ENCODE measurements at regions not wholly inside any gene's neighbourhood (a gene's known extent, or its start where the extent isn't known, plus 50 kb on each side); places are given as distances from the start of the nearest gene placed in this dataset.

DNA sequence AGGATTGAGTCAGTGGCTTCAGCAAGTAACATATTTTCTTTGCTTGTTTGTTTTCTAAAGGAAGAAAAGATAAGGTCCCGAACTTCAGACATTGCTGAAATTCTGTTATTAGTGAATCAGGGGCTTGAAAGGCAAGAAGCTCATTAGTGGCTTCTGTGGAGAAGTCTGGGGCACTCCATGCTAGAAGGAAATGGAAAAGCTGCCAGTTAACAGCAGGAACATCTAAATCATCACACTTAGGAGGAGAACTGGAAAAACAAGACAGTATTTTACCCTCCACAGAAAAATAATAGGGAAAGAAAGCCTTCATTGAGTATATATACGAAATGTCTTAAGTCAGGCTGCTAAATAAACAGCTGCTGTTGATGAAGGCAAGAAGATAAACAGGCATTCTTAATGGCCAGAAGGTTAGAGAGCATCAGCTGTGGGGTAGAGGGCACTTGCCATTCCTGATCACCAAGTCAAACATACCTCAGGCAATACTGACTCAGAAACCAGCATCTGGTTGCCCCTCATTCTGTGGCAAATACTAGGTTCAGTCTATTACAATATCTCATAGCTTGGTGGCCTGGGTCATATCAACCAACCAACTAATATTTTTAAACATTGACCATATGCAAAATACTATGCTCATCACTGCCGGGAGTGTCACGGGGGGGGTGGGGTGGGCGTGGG, 143.2 kb upstream of the TENT5A start:
- TF ChIP-seq CTCF (IDR thresholded peaks at IDR 0.05) (no peak), POLR2AphosphoS5 (IDR thresholded peaks at IDR 0.05) (no peak), POLR2A (IDR thresholded peaks at IDR 0.05) (no peak), EP300 (IDR thresholded peaks at IDR 0.05) (no peak)

All from gastroesophageal sphincter (tissue), 3 donors.